Activated CD8-positive, alpha-beta memory T cell treated with anti-CD3 and anti-CD28 coated beads, Interleukin-2, amount 50 U/mL, for 24 hours (primary cell): ENCODE measurements at regions not wholly inside any gene's neighbourhood (a gene's known extent, or its start where the extent isn't known, plus 50 kb on each side); places are given as distances from the start of the nearest gene placed in this dataset.
A peak's percentile ranks its signal among the peaks of the same experiment; 100 is the strongest.

ENCODE experiments used
- DNase-seq: peaks from one replicate; pipeline ENCODE4 v3.0.0-alpha.2; 2020; ENCODE audit errors: extremely low read depth

- DNase-seq, result peak; percentile 15
Observed at GRCh38 chr10:69716711-69717560, 84.8 kb upstream of the COL13A1 start.

- no peak for DNase-seq
Observed at GRCh38 chr10:69718951-69719350, 82.8 kb upstream of the COL13A1 start.

- DNase-seq, result no peak
Observed at GRCh38 chr10:69721690-69722310, 79.9 kb upstream of the COL13A1 start.

- no peak for DNase-seq
Observed at GRCh38 chr10:69723653-69724052, 78.1 kb upstream of the COL13A1 start.

- no peak for DNase-seq
Observed at GRCh38 chr10:69726850-69727249, 74.9 kb upstream of the COL13A1 start.

- DNase-seq, result no peak
Observed at GRCh38 chr10:69728335-69728870, 73.3 kb upstream of the COL13A1 start.

- no peak for DNase-seq
Observed at GRCh38 chr10:69729326-69730048, 72.2 kb upstream of the COL13A1 start.

GRCh38 chr10:69730251-69731156 is 71.2 kb upstream of the COL13A1 start:
- DNase-seq, result no peak

GRCh38 chr10:69731184-69731583 is 70.5 kb upstream of the COL13A1 start:
- no peak for DNase-seq

GRCh38 chr10:69731698-69732097 is 70.0 kb upstream of the COL13A1 start:
- DNase-seq, result no peak

GRCh38 chr10:69732147-69732825 is 69.4 kb upstream of the COL13A1 start:
- DNase-seq, result no peak

GRCh38 chr10:69732826-69733150 is 68.9 kb upstream of the COL13A1 start:
- DNase-seq, result no peak

- DNase-seq, result no peak
Observed at GRCh38 chr10:69733791-69734261, 67.9 kb upstream of the COL13A1 start.

GRCh38 chr10:69734416-69734796 is 67.3 kb upstream of the COL13A1 start:
- no peak for DNase-seq

- DNase-seq, result no peak
Observed at GRCh38 chr10:69734797-69735468, 66.8 kb upstream of the COL13A1 start.

GRCh38 chr10:69736886-69737641 is 64.6 kb upstream of the COL13A1 start:
- DNase-seq, result no peak

GRCh38 chr10:69738071-69738470 is 63.6 kb upstream of the COL13A1 start:
- no peak for DNase-seq

GRCh38 chr10:69738858-69739435 is 62.8 kb upstream of the COL13A1 start:
- no peak for DNase-seq

GRCh38 chr10:69739634-69740033 is 62.1 kb upstream of the COL13A1 start:
- no peak for DNase-seq
